HG03175 (cell line): ENCODE measurements at regions not wholly inside any gene's neighbourhood (a gene's known extent, or its start where the extent isn't known, plus 50 kb on each side); places are given as distances from the start of the nearest gene placed in this dataset.
"Not testable (repeated sequence)": the region's sequence is repeated elsewhere in the genome, so short reads cannot be mapped to it uniquely, and the experiment has no call there.

ENCODE experiments used
- ATAC-seq: cut with Tn5 transposase; IDR thresholded peaks from one replicate; pipeline ENCODE4 v1.9.1; 2021; ENCODE audit warnings: mild to moderate bottlenecking, moderate library complexity; ENCODE audit not compliant: unreplicated experiment

- no peak for ATAC-seq
Observed at GRCh38 chr15:62895139-62895866, 147.2 kb upstream of the TPM1 start.

- ATAC-seq, result no peak
Observed at GRCh38 chr15:62895905-62896316, 146.6 kb upstream of the TPM1 start.

- no peak for ATAC-seq
Observed at GRCh38 chr15:62896380-62896866, 146.1 kb upstream of the TPM1 start.

GRCh38 chr15:62896969-62897486, 145.5 kb upstream of the TPM1 start:
- no peak for ATAC-seq

GRCh38 chr15:62897634-62898033, 144.9 kb upstream of the TPM1 start:
- ATAC-seq, result no peak

GRCh38 chr15:62899090-62899493, 143.5 kb upstream of the TPM1 start:
- ATAC-seq, result no peak

GRCh38 chr15:62900071-62900802, 142.3 kb upstream of the TPM1 start:
- no peak for ATAC-seq

- no peak for ATAC-seq
Observed at GRCh38 chr15:62901087-62901486, 141.5 kb upstream of the TPM1 start.

GRCh38 chr15:62901909-62902546, 140.5 kb upstream of the TPM1 start:
- ATAC-seq, result no peak

GRCh38 chr15:62902821-62903220, 139.7 kb upstream of the TPM1 start:
- ATAC-seq, result no peak

GRCh38 chr15:62903437-62903836, 139.1 kb upstream of the TPM1 start:
- no peak for ATAC-seq

- ATAC-seq, result no peak
Observed at GRCh38 chr15:62904041-62904910, 138.3 kb upstream of the TPM1 start.

- no peak for ATAC-seq
Observed at GRCh38 chr15:62906627-62907026, 135.9 kb upstream of the TPM1 start.

- ATAC-seq, result no peak
Observed at GRCh38 chr15:62907275-62907674, 135.3 kb upstream of the TPM1 start.

- not testable (repeated sequence) for ATAC-seq
Observed at GRCh38 chr15:62908341-62908740, 134.2 kb upstream of the TPM1 start.

GRCh38 chr15:62909257-62909656, 133.3 kb upstream of the TPM1 start:
- ATAC-seq, result no peak

GRCh38 chr15:62912282-62912681, 130.3 kb upstream of the TPM1 start:
- no peak for ATAC-seq

- ATAC-seq, result no peak
Observed at GRCh38 chr15:62912808-62913207, 129.7 kb upstream of the TPM1 start.

GRCh38 chr15:62913246-62913645, 129.3 kb upstream of the TPM1 start:
- ATAC-seq, result no peak

GRCh38 chr15:62914461-62915079, 128.0 kb upstream of the TPM1 start:
- no peak for ATAC-seq
